Natural killer cell treated with Interleukin-12 subunit alpha and Interleukin-12 subunit beta and Interleukin-15 and Interleukin-18, amount 100 ng/mL, for 72 hours (primary cell): ENCODE measurements at regions not wholly inside any gene's neighbourhood (a gene's known extent, or its start where the extent isn't known, plus 50 kb on each side); places are given as distances from the start of the nearest gene placed in this dataset.
"Not testable (repeated sequence)": the region's sequence is repeated elsewhere in the genome, so short reads cannot be mapped to it uniquely, and the experiment has no call there.

Experiments
- ATAC-seq, 2 donors: fragments of 150-1000 bp; cut with Tn5 transposase in 1 of 2; sonication (Bioruptor Pico), chemical (Tn5 transposase) in 1 of 2; 2 replicates each; pipeline ENCODE4 v1.10.0; 2021
- DNase-seq: peaks from one replicate; pipeline ENCODE4 v3.0.0; 2022; ENCODE audit warnings: low spot score
- H3K27ac Mint-ChIP-seq, 2 donors: 1 replicate in 1 of 2; 2 replicates in 1 of 2; pipeline ENCODE4 v1.8.0; 2022; ENCODE audit warnings: mixed read lengths in 2 of 2, mild to moderate bottlenecking in 1 of 2, moderate library complexity in 1 of 2
- H3K27me3 Mint-ChIP-seq, 2 donors: 1 replicate in 1 of 2; 2 replicates in 1 of 2; pipeline ENCODE4 v1.8.0; 2022; ENCODE audit warnings: mixed read lengths in 2 of 2
- H3K36me3 Mint-ChIP-seq: one replicate; pipeline ENCODE4 v1.8.0; 2022; ENCODE audit warnings: mixed read lengths
- H3K4me1 Mint-ChIP-seq, 2 donors: 1 replicate in 1 of 2; 2 replicates in 1 of 2; pipeline ENCODE4 v1.8.0; 2022; ENCODE audit warnings: low read depth in 2 of 2, mixed read lengths in 2 of 2, mild to moderate bottlenecking in 1 of 2
- H3K4me3 Mint-ChIP-seq: one replicate; pipeline ENCODE4 v1.8.0; 2022; ENCODE audit warnings: mixed read lengths
- H3K9me3 Mint-ChIP-seq: 2 replicates; pipeline ENCODE4 v1.8.0; 2022; ENCODE audit warnings: mixed read lengths

DNA sequence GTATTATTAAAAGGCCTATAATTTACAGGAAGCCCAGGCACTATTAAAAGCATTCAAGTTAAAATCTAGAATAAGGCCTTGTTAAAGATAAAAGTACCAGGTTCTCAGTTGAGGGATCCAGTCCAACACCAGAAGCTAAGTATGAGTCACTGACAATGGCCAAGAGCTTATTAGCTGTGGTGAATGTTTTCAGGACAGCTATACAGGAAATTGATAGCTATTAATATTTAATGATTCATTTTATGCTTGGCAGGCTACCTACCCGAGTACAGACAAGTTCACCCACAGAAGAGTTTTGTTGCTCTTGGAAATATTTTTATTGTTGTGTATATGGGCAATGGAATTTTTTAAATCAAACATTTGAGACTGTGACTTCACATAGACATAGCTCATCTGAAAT, 729.6 kb upstream of the ZNF804A start:
- Mint-ChIP-seq H3K36me3 (no peaks in the 10 kb centered on the region), H3K4me3 (no peak overlapping the region), H3K27ac (no peak overlapping the region), H3K4me1 (no peaks in the 10 kb centered on the region), H3K9me3 (peaks cover 11% of the 10 kb centered on the region), H3K27me3 (no peaks in the 10 kb centered on the region)
- DNase-seq = no peak
- ATAC-seq = no peak

DNA sequence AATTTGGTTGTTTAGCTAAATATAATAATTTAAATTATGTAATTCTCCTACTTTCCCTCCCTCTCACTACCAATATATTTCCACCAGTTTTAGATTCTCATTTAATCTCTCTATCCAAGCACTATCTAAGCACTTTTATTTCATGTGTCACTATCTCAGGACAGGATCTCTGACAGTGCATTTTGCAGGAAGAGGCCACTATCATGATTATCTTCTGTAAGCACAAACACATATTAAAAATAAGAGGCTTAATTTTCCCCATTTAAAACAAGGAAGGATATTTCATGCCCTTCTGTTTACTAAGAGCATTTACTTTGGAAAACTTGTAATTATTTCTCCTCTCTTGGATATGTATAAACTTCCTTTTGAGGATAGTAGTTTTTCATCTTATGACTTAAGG, 726.2 kb upstream of the ZNF804A start:
- H3K9me3 Mint-ChIP-seq = peaks cover 15% of the 10 kb centered on the region
- H3K4me1 Mint-ChIP-seq = no peaks in the 10 kb centered on the region
- H3K4me3 Mint-ChIP-seq = no peak overlapping the region
- H3K27me3 Mint-ChIP-seq = no peaks in the 10 kb centered on the region
- H3K36me3 Mint-ChIP-seq = no peaks in the 10 kb centered on the region
- no peak overlapping the region for H3K27ac Mint-ChIP-seq
- DNase-seq (no peak), ATAC-seq (no peak)

DNA sequence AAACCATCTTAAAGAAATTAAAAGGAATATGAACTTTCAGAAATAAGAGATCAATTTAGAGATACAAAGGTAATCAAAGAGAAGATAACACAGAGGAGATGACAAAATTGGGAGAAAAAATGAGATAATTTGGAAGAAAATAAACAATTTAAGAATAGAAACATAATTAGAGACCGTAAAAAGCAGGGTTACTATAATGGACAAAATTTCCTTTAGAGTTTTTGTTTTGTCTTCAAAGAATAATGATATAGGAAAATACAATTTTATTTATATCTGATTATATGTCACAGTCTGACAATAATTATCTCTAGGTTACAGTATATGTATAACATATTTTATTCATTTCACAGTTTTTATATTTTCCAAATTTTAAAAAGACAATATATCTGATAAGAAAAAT, 716.4 kb upstream of the ZNF804A start:
- peaks cover 5% of the 10 kb centered on the region for H3K36me3 Mint-ChIP-seq
- ATAC-seq (no peak), DNase-seq (no peak)
- peaks cover 22% of the 10 kb centered on the region for H3K9me3 Mint-ChIP-seq
- no peak overlapping the region for H3K27ac Mint-ChIP-seq
- no peak overlapping the region for H3K4me3 Mint-ChIP-seq
- no peaks in the 10 kb centered on the region for H3K27me3 Mint-ChIP-seq
- H3K4me1 Mint-ChIP-seq = no peaks in the 10 kb centered on the region

DNA sequence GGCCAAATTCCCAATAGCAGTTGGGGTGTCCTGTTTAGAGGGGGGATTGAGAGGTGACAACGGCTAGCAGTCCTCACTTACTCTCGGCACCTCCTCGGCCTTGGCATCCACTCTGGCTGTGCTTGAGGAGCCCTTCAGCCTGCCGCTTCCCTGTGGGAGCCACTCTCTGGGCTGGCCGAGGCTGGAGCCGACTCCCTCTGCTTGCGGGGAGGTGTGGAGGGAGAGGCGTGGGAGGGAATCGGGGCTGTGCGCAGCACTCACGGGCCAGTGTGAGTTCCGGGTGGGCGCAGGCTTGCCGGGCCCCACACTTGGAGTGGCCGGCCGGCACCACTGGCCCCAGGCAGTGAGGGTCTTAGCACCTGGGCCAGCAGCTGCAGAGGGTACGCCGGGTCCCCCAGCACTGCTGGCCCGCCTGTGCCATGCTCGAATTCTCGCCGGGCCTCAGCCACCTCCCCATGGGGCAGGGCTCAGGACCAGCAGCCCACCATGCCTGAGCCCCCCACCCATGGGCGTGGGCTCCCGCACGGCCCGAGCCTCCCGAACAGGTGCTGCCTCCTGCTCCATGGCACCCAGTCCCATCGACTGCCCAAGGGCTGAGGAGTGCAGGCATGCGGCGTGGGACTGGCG, 705.9 kb upstream of the ZNF804A start:
- Mint-ChIP-seq H3K4me3 (no peak overlapping the region), H3K27me3 (no peaks in the 10 kb centered on the region), H3K36me3 (peaks cover 10% of the 10 kb centered on the region), H3K4me1 (no peaks in the 10 kb centered on the region), H3K9me3 (peaks cover 20% of the 10 kb centered on the region), H3K27ac (no peak overlapping the region)
- ATAC-seq (no peak), DNase-seq (no peak)

DNA sequence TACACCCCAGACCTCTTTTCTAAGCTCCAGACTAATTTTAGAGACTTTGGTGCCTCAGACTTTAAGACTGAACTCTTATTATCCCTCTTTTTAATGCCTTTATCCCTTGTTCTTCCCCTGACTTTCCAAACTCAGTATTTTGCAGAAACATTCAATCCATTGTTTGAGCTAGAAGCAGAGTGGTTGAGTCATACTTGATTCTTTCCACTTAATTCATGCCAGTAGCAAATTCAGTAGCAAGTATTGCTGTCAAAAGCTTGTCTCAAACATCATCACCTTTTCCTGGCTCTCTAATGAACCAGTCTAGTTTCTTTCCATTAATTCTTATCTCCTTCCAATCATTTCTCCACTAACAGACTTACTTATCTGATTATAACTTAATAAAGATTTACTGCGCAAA, 699.7 kb upstream of the ZNF804A start:
- H3K4me3 Mint-ChIP-seq = no peak overlapping the region
- no peak for DNase-seq

DNA sequence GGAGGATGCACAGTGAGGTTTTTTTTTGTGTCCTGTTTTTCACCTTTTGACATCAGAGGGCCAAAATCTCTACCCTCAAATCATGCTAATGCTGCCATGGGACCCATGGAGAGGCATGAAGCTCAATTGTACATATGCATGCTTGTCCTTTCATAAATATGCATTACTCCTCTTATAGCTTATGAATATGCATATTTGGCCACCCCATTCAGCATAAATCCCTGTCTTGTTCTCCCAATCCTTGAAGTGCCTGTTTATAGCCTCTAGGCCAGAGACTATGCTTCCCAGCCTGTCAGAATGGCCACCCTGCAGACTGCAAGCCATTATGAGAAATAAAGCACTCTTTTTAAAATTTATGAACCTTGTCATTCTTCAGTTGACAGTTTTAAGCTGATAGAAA, 696.4 kb upstream of the ZNF804A start:
- H3K9me3 Mint-ChIP-seq = peaks cover 16% of the 10 kb centered on the region
- H3K27ac Mint-ChIP-seq = no peak overlapping the region
- H3K4me1 Mint-ChIP-seq = no peaks in the 10 kb centered on the region
- DNase-seq = no peak
- no peaks in the 10 kb centered on the region for H3K36me3 Mint-ChIP-seq
- H3K4me3 Mint-ChIP-seq = no peak overlapping the region
- ATAC-seq = no peak
- no peaks in the 10 kb centered on the region for H3K27me3 Mint-ChIP-seq

More for the DNA sequence above, 699.7 kb upstream of the ZNF804A start:
- H3K36me3 Mint-ChIP-seq = peaks cover 5% of the 10 kb centered on the region
- no peaks in the 10 kb centered on the region for H3K4me1 Mint-ChIP-seq
- H3K9me3 Mint-ChIP-seq = peaks cover 17% of the 10 kb centered on the region
- no peaks in the 10 kb centered on the region for H3K27me3 Mint-ChIP-seq
- no peak for ATAC-seq
- H3K27ac Mint-ChIP-seq = no peak overlapping the region

DNA sequence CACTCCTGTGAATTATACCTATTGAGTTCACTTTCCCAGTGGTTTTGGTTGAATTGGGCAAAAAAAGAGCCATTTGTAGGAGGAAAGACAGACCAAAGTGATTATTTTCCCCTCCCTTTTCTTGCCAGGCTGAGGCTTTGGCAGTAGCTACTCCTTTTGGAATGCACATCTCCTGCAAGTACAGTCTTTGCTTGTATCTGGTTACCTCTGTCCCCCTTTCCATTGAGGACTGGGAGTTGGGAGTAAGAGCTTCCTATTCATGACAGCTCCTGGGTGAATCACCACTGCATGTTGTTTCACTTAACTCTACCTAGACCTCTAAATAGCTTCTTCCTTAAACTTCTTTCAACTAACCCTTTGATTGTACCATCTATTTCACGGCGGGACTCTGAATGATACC, 695.3 kb upstream of the ZNF804A start:
- no peak overlapping the region for H3K4me3 Mint-ChIP-seq
- H3K27ac Mint-ChIP-seq = no peak overlapping the region
- no peaks in the 10 kb centered on the region for H3K27me3 Mint-ChIP-seq
- H3K9me3 Mint-ChIP-seq = peaks cover 12% of the 10 kb centered on the region
- ATAC-seq (no peak), DNase-seq (no peak)
- no peaks in the 10 kb centered on the region for H3K4me1 Mint-ChIP-seq
- no peaks in the 10 kb centered on the region for H3K36me3 Mint-ChIP-seq

DNA sequence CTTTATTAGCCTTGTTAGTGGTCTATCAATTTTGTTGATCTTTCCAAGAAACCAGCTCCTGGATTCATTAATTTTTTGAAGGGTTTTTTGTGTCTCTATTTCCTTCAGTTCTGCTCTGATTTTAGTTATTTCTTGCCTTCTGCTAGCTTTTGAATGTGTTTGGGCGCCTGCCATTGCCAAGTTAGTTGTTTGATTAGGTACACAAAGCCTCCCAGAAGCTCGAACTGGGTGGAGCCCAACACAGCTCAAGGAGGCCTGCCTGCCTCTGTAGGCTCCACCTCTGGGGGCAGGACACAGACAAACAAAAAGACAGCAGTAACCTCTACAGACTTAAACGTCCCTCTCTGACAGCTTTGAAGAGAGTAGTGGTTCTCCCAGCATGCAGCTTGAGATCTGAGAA, 682.3 kb upstream of the ZNF804A start:
- ATAC-seq, H3K4me1 Mint-ChIP-seq, H3K27ac Mint-ChIP-seq, H3K27me3 Mint-ChIP-seq, H3K36me3 Mint-ChIP-seq, H3K4me3 Mint-ChIP-seq, DNase-seq: not testable (repeated sequence)
- peaks cover 16% of the 10 kb centered on the region for H3K9me3 Mint-ChIP-seq

DNA sequence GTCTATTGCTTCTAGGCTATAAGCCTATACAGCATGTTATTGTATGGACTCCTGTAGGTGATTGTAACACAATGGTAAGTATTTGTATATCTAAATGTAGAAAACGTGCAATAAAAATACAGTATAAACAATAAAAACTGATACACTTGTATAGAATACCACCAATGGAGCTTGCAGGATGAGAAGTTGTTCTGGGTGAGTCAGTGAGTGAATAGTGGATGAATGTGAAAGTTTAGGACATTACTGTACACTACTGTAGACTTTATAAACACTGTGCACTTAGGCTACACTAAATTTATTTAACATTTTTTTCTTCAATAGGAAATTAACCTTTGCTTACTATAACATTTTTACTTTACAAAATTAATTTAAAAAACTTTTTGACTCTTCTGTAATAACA, 679.2 kb upstream of the ZNF804A start:
- Mint-ChIP-seq H3K4me3 (no peak overlapping the region), H3K27me3 (no peaks in the 10 kb centered on the region), H3K36me3 (peaks cover 6% of the 10 kb centered on the region), H3K9me3 (peaks cover 16% of the 10 kb centered on the region), H3K4me1 (no peaks in the 10 kb centered on the region), H3K27ac (no peak overlapping the region)
- ATAC-seq (no peak), DNase-seq (no peak)

DNA sequence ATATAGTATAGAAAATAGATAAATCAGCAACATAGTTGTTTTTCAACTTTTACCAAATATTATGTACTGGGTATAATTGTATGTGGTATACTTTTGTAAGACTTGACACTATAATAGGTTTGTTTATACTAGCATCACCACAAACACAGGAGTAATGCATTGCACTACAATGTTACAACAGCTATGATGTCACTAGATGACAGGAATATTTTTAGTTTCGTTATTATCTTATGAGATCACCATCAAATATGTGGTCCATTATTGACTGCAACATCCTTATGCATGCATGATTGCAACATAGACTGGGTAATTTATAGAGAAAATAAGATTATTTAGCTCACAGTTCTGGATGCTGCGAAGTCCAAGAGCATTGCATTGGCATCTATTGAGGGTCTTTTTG, 678.4 kb upstream of the ZNF804A start:
- Mint-ChIP-seq H3K27me3 (no peaks in the 10 kb centered on the region), H3K4me1 (no peaks in the 10 kb centered on the region), H3K9me3 (peaks cover 19% of the 10 kb centered on the region), H3K36me3 (peaks cover 6% of the 10 kb centered on the region), H3K4me3 (no peak overlapping the region), H3K27ac (no peak overlapping the region)
- DNase-seq (no peak), ATAC-seq (no peak)

DNA sequence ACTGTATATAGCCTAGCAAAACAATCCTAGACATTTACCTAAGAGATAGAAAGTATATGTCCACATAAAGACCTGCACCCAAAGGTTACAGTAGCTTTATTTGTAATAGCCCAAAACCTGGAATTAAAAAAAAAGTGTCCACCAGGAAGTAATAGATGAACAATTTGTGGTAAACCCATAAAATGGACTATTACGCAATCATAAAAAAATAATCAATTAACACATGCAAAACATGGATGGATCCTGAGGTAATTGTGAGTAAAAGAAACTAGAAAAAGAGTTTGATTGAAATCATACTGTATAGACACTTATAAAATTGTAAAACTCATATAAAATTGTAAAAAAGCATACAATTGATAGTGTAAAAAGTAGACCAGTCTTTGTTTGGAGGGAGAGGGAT, 673.0 kb upstream of the ZNF804A start:
- no peak for ATAC-seq
- no peak overlapping the region for H3K4me3 Mint-ChIP-seq
- no peaks in the 10 kb centered on the region for H3K36me3 Mint-ChIP-seq
- H3K9me3 Mint-ChIP-seq = peaks cover 23% of the 10 kb centered on the region
- no peak for DNase-seq
- no peak overlapping the region for H3K27ac Mint-ChIP-seq
- H3K27me3 Mint-ChIP-seq = no peaks in the 10 kb centered on the region
- no peaks in the 10 kb centered on the region for H3K4me1 Mint-ChIP-seq

DNA sequence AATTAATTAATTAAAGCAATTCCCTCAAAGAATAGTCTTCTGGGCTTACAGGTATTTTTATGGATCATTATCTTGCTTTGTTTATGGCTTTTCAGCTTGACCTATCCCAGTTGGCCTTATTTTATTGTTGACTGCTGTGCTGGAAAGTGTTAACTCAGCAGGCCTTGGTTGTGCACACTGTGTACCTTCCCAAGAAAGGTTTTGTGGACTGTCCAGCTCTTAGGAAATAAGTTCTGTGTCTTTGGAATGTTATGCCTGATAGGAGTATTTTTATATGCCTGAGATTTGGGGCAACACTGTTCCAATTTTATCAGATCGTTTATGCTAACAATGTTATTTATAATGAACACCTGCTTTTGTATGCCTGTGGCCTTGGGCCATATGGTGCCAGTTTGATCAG, 671.9 kb upstream of the ZNF804A start:
- H3K4me1 Mint-ChIP-seq = no peaks in the 10 kb centered on the region
- DNase-seq (no peak), ATAC-seq (no peak)
- no peaks in the 10 kb centered on the region for H3K27me3 Mint-ChIP-seq
- no peak overlapping the region for H3K4me3 Mint-ChIP-seq
- peaks cover 19% of the 10 kb centered on the region for H3K9me3 Mint-ChIP-seq
- H3K36me3 Mint-ChIP-seq = no peaks in the 10 kb centered on the region
- no peak overlapping the region for H3K27ac Mint-ChIP-seq

DNA sequence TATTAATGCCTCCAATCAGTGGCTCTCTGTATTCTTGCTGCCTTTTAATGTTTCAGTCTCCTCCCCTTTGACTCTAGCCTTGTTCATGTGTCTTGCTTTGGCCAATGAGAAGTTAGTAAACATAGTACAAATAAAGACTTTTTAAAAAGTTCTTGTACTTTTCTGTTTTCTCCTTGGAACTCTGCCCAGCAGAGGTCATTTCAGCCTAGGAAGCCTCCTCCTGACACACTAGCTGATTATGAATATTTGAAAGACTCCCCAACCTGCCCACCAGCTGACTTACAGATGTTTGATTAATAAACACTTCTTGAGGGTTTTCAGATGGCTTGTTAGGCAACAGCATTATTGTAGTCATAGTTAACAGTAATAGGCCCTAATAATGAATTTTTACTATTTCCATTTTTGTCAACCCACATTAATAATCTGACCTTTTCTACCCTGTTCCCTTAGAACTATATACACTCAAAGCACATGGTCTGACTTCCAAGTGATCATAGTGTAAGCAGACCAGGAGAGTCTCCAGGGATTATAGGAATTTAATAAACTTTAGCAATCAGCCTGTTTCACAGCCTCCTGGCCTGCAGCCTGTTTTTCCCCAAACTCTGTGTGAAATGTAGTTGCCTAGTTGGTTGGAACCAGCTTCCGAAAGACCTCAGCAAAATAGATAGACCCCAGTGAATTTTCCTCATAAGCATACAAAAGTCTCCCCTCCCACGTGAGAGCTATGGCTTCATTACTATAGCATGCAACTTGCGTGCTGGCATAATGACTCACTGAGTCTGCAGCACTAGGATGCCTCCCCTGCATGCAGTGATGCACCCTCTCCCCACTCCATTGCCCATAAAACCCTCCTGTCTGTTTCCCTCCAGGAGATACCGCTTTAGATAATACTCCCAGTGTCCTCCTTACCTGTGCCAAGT, 670.7 kb upstream of the ZNF804A start:
- Mint-ChIP-seq H3K27ac (no peak overlapping the region), H3K36me3 (no peaks in the 10 kb centered on the region)

DNA sequence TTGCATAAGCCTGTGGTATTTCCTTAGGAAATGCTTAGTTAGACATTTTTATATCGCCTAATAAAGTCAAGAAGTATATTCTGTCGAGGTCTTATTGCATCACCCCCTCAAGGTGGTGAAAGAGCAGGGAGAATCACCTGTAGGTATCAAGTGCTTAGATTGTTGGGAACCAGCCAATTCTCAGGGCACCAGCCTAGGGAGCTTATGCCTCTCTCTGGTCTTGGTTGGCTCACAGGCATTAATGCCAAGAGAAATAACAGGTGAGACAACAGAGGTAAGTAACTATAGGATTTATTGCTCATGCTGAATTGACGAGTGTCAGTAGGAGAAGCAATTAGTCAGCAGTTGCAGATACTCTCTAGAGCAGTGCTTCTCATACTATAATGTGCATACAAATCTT, 663.3 kb upstream of the ZNF804A start:
- no peak for DNase-seq
- no peak overlapping the region for H3K27ac Mint-ChIP-seq

More for the DNA sequence above, 670.7 kb upstream of the ZNF804A start:
- no peaks in the 10 kb centered on the region for H3K4me1 Mint-ChIP-seq
- H3K9me3 Mint-ChIP-seq = peaks cover 22% of the 10 kb centered on the region
- ATAC-seq (no peak), DNase-seq (no peak)
- H3K27me3 Mint-ChIP-seq = no peaks in the 10 kb centered on the region
- no peak overlapping the region for H3K4me3 Mint-ChIP-seq

More for the DNA sequence above, 663.3 kb upstream of the ZNF804A start:
- Mint-ChIP-seq H3K36me3 (peaks cover 7% of the 10 kb centered on the region), H3K4me3 (no peak overlapping the region), H3K27me3 (no peaks in the 10 kb centered on the region), H3K9me3 (peaks cover 13% of the 10 kb centered on the region), H3K4me1 (no peaks in the 10 kb centered on the region)
- no peak for ATAC-seq
